ENCODE measurements at regions not wholly inside any gene's neighbourhood (a gene's known extent, or its start where the extent isn't known, plus 50 kb on each side); places are given as distances from the start of the nearest gene placed in this dataset.

DNA sequence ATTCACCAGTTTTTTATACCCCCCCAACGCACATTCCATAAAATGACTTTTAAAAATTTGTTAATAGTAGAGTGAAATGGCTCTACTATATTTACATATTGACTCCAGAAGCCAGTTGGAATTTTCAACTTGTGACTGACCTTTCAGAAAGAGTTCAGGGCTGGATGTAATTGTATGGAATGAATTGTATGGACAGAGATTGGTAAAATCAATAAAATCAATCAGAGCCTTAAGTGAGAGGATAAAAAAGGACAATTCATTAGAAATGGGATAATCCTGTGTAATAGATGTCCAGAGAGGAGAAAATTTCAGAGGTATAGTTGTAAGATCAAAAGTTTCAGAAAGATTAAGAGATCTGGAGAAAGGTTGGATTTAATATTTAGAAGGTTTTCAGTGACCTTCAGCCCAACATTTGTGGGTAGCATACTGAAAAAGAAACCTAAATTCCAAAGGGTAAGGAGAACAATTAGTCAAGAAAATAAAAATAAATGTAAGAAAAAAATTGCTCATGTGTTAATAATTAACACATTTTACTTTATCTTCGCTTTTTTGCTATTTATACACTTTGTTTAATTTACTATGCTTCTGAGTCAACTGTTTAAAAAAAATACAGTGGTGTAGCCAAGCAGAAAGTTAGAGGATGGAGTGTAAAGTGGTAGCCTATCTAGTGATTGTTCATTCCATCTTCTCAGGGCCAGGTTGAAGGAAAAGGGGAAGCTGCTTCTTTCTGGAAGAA lies 385.4 kb upstream of the TMEFF2 start:
- TF ChIP-seq JUN (IDR thresholded peaks at IDR 0.05; ENCODE audit: borderline replicate concordance, insufficient read depth, insufficient read length, low read depth) (no peak), POLR2AphosphoS5 (IDR thresholded peaks at IDR 0.05; ENCODE audit: insufficient read depth, low read depth, low read length) (no peak)
- TF ChIP-seq, protein P1, sequence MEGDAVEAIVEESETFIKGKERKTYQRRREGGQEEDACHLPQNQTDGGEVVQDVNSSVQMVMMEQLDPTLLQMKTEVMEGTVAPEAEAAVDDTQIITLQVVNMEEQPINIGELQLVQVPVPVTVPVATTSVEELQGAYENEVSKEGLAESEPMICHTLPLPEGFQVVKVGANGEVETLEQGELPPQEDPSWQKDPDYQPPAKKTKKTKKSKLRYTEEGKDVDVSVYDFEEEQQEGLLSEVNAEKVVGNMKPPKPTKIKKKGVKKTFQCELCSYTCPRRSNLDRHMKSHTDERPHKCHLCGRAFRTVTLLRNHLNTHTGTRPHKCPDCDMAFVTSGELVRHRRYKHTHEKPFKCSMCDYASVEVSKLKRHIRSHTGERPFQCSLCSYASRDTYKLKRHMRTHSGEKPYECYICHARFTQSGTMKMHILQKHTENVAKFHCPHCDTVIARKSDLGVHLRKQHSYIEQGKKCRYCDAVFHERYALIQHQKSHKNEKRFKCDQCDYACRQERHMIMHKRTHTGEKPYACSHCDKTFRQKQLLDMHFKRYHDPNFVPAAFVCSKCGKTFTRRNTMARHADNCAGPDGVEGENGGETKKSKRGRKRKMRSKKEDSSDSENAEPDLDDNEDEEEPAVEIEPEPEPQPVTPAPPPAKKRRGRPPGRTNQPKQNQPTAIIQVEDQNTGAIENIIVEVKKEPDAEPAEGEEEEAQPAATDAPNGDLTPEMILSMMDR (IDR thresholded peaks at IDR 0.05; ENCODE audit: extremely low read depth in 1 of 2, insufficient read depth in 1 of 2, low read depth in 1 of 2, low read length in 2 of 2), result no peak

Data from endothelial cell of umbilical vein (primary cell).